ENCODE measurements at regions not wholly inside any gene's neighbourhood (a gene's known extent, or its start where the extent isn't known, plus 50 kb on each side); places are given as distances from the start of the nearest gene placed in this dataset.
"Not testable (repeated sequence)": the region's sequence is repeated elsewhere in the genome, so short reads cannot be mapped to it uniquely, and the experiment has no call there.

GRCh38 chr17:30597776-30598288 is 120.6 kb downstream of the GOSR1 start:
- Histone ChIP-seq H3K4me1 (ENCODE audit: control insufficient read depth, insufficient read depth, low read length) (no peaks in the 10 kb centered on the region; the same call in 1 of the 2 replicates), H3K27ac (ENCODE audit: control insufficient read depth, insufficient read depth) (no peak overlapping the region), H2AFZ (ENCODE audit: control insufficient read depth, low read depth, low read length) (no peak overlapping the region), H3K9me3 (replicated peaks; ENCODE audit: control insufficient read depth, insufficient read depth, low read length) (no peaks in the 10 kb centered on the region; the same call in 2 of the 3 replicates), H3K79me2 (ENCODE audit: control insufficient read depth, insufficient read depth, low read length) (peaks cover 12% of the 10 kb centered on the region), H4K20me1 (ENCODE audit: control insufficient read depth, insufficient read depth) (no peaks in the 10 kb centered on the region), H3K36me3 (ENCODE audit: control insufficient read depth in 2 of 2, insufficient read depth in 2 of 2, low read length in 1 of 2) (no peaks in the 10 kb centered on the region), H3K9ac (ENCODE audit: control insufficient read depth, insufficient read depth, low read length) (no peak overlapping the region), H3K4me3 (no peak overlapping the region), H3K27me3 (replicated peaks in 1 of 2; ENCODE audit: control insufficient read depth in 2 of 2, insufficient read depth in 2 of 2, low read length in 1 of 2) (no peaks in the 10 kb centered on the region), H3K4me2 (ENCODE audit: control insufficient read depth, insufficient read depth) (no peak overlapping the region)
- in situ Hi-C loops (cut with MboI) (no loop called here), intact Hi-C loops (cut with micrococcal nuclease; ENCODE audit: unreplicated experiment) (no loop called here)
- FAIRE-seq (no peak), DNase-seq (ENCODE audit: low read depth, low spot score) (no peak), ATAC-seq (no peak)
- RAD21 ChIA-PET (ENCODE audit: unreplicated experiment): no interaction called here
- TF ChIP-seq SREBF1 (IDR thresholded peaks at IDR 0.05; ENCODE audit: low read length) (no peak), SMAD5 (IDR thresholded peaks at IDR 0.05; ENCODE audit: low read depth) (no peak), HSF1 (IDR thresholded peaks at IDR 0.05; ENCODE audit: low read depth, low read length) (no peak), FOXM1 (IDR thresholded peaks at IDR 0.05; ENCODE audit: low read depth, low read length) (no peak), NR2C1 (IDR thresholded peaks at IDR 0.05) (no peak), GATAD2B (conservative IDR thresholded peaks at IDR 0.05; ENCODE audit: low read depth) (no peak), NKRF (conservative IDR thresholded peaks at IDR 0.05) (no peak), NFIC (IDR thresholded peaks at IDR 0.05; ENCODE audit: low read depth, low read length) (no peak), IRF3 (IDR thresholded peaks at IDR 0.05) (no peak), USF1 (IDR thresholded peaks at IDR 0.05; ENCODE audit: borderline replicate concordance, extremely low read length, insufficient read depth, low read depth, low read length) (no peak)
- no TSS peak for BruUV-seq (replicated peaks)
- WGBS (ENCODE audit: insufficient coverage, insufficient replicate concordance, low lambda C conversion rate, missing lambda C conversion rate): 74% methylated on average over 4 of the region's 4 CpGs
- POLR2A ChIA-PET: no interaction called here
- SMC1A ChIA-PET (ENCODE audit: uncharacterized antibody, unreplicated experiment): interaction anchor here (1.0 kb wide), 1 partner anchor 667 kb away, joined by 4 read pairs; no protein-coding TSS in a partner anchor
- CTCF ChIA-PET: no interaction called here

GRCh38 chr17:30596948-30597775 is 120.0 kb downstream of the GOSR1 start:
- H3K4me3 ChIP-seq; H3K4me2 ChIP-seq (ENCODE audit: control insufficient read depth, insufficient read depth); RAD21 ChIA-PET (ENCODE audit: unreplicated experiment); H3K9me3 ChIP-seq (replicated peaks; ENCODE audit: control insufficient read depth, insufficient read depth, low read length); H2AFZ ChIP-seq (ENCODE audit: control insufficient read depth, low read depth, low read length); H3K27ac ChIP-seq (ENCODE audit: control insufficient read depth, insufficient read depth); in situ Hi-C loops (cut with MboI); H4K20me1 ChIP-seq (ENCODE audit: control insufficient read depth, insufficient read depth); H3K9ac ChIP-seq (ENCODE audit: control insufficient read depth, insufficient read depth, low read length); BruUV-seq (replicated peaks); H3K27me3 ChIP-seq (replicated peaks in 1 of 2; ENCODE audit: control insufficient read depth in 2 of 2, insufficient read depth in 2 of 2, low read length in 1 of 2); DNase-seq (ENCODE audit: low read depth, low spot score); FAIRE-seq; H3K36me3 ChIP-seq (ENCODE audit: control insufficient read depth in 2 of 2, insufficient read depth in 2 of 2, low read length in 1 of 2); ATAC-seq; SMC1A ChIA-PET (ENCODE audit: uncharacterized antibody, unreplicated experiment); POLR2A ChIA-PET; intact Hi-C loops (cut with micrococcal nuclease; ENCODE audit: unreplicated experiment); H3K4me1 ChIP-seq (ENCODE audit: control insufficient read depth, insufficient read depth, low read length); CTCF ChIA-PET: not testable (repeated sequence)
- WGBS (ENCODE audit: insufficient coverage, insufficient replicate concordance, low lambda C conversion rate, missing lambda C conversion rate): 91% methylated on average over 6 of the region's 8 CpGs
- H3K79me2 ChIP-seq (ENCODE audit: control insufficient read depth, insufficient read depth, low read length): peaks cover 12% of the 10 kb centered on the region

All from GM12878 (cell line).